ENCODE measurements at regions not wholly inside any gene's neighbourhood (a gene's known extent, or its start where the extent isn't known, plus 50 kb on each side); places are given as distances from the start of the nearest gene placed in this dataset.

DNA sequence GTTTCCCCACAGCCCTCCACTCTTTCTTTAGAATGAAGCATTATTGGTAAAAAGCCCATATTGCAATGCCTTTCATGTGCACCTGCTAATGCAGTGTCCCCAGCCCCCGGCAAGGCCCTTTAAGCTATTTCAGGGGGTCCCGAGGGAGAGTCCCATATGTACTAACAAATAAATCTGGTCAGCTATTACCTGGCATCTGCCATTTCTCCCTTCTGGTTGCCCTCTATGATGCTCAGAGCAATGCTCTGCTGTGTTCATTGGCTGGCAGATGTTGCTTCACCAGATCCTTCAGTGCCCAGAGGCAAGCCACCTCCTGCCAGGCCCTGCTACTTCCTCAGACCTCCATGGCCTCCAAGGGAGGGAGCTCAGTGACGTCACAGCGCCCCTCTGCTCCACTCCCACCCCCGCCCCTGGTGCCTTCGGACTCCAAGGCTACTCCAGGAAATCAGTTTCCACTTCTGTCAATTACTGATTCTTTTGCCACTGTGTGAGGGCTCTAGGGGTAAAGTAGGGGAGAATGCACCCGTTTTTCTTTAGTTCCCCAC, 201.1 kb upstream of the GLRA1 start:
- Histone ChIP-seq H3K27ac (ENCODE audit: insufficient read depth in 1 of 2, low read depth in 1 of 2, low read length in 2 of 2, poor library complexity in 1 of 2, severe bottlenecking in 2 of 2) (no peak overlapping the region), H3K27me3 (replicated peaks in 2 of 5; ENCODE audit: control insufficient read depth in 4 of 5, insufficient read depth in 5 of 5, low read length in 4 of 5) (no peaks in the 10 kb centered on the region), H3K4me3 (ENCODE audit: control insufficient read depth in 1 of 7, extremely low read depth in 1 of 7, insufficient read depth in 4 of 7, low read depth in 2 of 7, low read length in 6 of 7) (no peak overlapping the region), H3K36me3 (ENCODE audit: control insufficient read depth in 4 of 4, insufficient read depth in 4 of 4, low read length in 3 of 4) (no peaks in the 10 kb centered on the region), H3K9me3 (ENCODE audit: control extremely low read depth in 1 of 5, control insufficient read depth in 4 of 5, insufficient read depth in 2 of 5, low read depth in 1 of 5, low read length in 4 of 5) (no peaks in the 10 kb centered on the region), H3K4me1 (ENCODE audit: control extremely low read depth in 1 of 4, control insufficient read depth in 4 of 4, insufficient read depth in 4 of 4, low read length in 3 of 4) (no peaks in the 10 kb centered on the region)
- ChIA-PET POLR2A (no interaction called here), CTCF (interaction anchor here (1.0 kb wide), 1 partner anchor 27 kb away, joined by 5 read pairs; no protein-coding TSS in a partner anchor)
- no peak for DNase-seq
- WGBS (ENCODE audit: insufficient coverage) = 58% methylated on average over 6 of the region's 7 CpGs

DNA sequence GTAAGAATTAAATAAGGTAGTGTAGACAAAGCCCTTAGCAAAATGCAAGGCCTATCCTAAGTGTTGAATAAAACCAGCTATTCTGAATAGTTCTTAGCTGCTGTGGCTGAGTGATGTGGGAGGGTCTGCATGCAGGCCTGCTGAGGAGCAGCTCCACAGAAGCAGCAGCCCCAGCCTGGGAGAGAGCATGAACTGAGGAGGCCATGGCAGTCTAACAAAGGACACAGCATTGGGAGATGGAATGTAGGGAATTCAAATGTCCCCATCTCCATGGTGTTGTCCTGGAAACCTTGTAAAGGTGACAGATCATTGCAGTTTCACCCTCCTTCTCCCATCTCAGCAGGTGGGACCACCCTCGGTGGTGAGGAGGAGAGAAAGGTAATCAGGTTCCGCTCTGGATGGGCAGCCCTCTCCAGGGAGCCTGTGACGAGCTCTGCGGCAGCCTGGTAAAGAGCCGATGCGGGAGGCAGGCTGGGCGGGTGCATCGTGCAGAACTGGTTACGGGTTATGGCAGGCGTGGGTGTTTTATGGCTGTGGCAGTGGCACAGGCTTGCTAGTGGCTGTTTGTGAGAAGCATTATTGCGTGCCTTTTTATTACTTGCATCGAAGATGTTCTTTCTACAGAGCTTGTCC, 199.9 kb upstream of the GLRA1 start:
- Histone ChIP-seq H3K9me3 (ENCODE audit: control extremely low read depth in 1 of 5, control insufficient read depth in 4 of 5, insufficient read depth in 2 of 5, low read depth in 1 of 5, low read length in 4 of 5) (no peaks in the 10 kb centered on the region), H3K27me3 (replicated peaks in 2 of 5; ENCODE audit: control insufficient read depth in 4 of 5, insufficient read depth in 5 of 5, low read length in 4 of 5) (no peaks in the 10 kb centered on the region), H3K27ac (ENCODE audit: insufficient read depth in 1 of 2, low read depth in 1 of 2, low read length in 2 of 2, poor library complexity in 1 of 2, severe bottlenecking in 2 of 2) (no peak overlapping the region), H3K4me1 (ENCODE audit: control extremely low read depth in 1 of 4, control insufficient read depth in 4 of 4, insufficient read depth in 4 of 4, low read length in 3 of 4) (no peaks in the 10 kb centered on the region), H3K4me3 (ENCODE audit: control insufficient read depth in 1 of 7, extremely low read depth in 1 of 7, insufficient read depth in 4 of 7, low read depth in 2 of 7, low read length in 6 of 7) (no peak overlapping the region), H3K36me3 (ENCODE audit: control insufficient read depth in 4 of 4, insufficient read depth in 4 of 4, low read length in 3 of 4) (no peaks in the 10 kb centered on the region)
- ChIA-PET CTCF (no interaction called here), POLR2A (no interaction called here)
- DNase-seq = no peak
- 92% methylated on average over 11 of the region's 12 CpGs for WGBS (ENCODE audit: insufficient coverage)

DNA sequence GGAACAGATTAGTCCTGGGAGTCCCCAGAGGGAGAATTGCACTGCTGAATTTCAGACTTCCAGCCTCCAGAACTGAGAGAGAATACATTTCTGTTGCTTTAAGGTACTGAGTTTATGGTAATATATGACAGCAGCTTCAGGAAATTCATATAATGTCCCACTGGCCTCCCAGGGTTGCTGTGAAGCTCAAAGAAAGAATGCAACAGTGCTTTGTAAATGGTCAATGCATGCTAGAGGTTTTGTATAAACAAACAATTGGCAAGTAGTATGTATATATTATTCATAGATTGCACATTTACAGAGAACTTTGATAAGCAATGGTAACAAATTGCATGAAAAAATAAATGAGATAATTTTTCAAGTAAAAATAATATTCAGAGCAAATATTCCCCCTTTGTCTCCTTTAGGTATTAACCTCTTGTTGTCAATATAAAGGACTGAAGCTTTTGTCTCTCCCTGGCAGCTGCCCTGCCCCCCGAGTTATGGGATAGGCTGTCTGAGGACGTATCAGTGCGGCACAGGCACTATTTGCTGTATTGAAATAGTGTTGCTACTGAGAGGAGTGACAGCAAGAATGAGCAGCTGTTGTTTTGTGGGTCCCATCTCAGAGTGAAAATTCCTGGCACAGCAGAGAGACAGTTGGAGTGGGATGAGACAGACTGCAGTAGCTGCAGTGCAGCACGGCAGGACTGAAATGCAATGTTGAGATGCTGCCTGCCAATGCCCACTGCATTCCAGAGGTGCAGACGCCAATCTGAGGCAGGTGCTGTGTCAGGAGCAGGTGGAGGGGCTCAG, 194.2 kb upstream of the GLRA1 start:
- DNase-seq = no peak
- WGBS (ENCODE audit: insufficient coverage) = 82% methylated on average over 3 of the region's 5 CpGs
- no peak overlapping the region for H3K27ac ChIP-seq (ENCODE audit: insufficient read depth in 1 of 2, low read depth in 1 of 2, low read length in 2 of 2, poor library complexity in 1 of 2, severe bottlenecking in 2 of 2)
- ChIA-PET CTCF (no interaction called here), POLR2A (no interaction called here)
- H3K4me1 ChIP-seq (ENCODE audit: control extremely low read depth in 1 of 4, control insufficient read depth in 4 of 4, insufficient read depth in 4 of 4, low read length in 3 of 4) = no peaks in the 10 kb centered on the region
- no peak overlapping the region for H3K4me3 ChIP-seq (ENCODE audit: control insufficient read depth in 1 of 7, extremely low read depth in 1 of 7, insufficient read depth in 4 of 7, low read depth in 2 of 7, low read length in 6 of 7)
- H3K9me3 ChIP-seq (ENCODE audit: control extremely low read depth in 1 of 5, control insufficient read depth in 4 of 5, insufficient read depth in 2 of 5, low read depth in 1 of 5, low read length in 4 of 5) = no peaks in the 10 kb centered on the region
- no peaks in the 10 kb centered on the region for H3K27me3 ChIP-seq (replicated peaks in 2 of 5; ENCODE audit: control insufficient read depth in 4 of 5, insufficient read depth in 5 of 5, low read length in 4 of 5)
- H3K36me3 ChIP-seq (ENCODE audit: control insufficient read depth in 4 of 4, insufficient read depth in 4 of 4, low read length in 3 of 4) = no peaks in the 10 kb centered on the region

DNA sequence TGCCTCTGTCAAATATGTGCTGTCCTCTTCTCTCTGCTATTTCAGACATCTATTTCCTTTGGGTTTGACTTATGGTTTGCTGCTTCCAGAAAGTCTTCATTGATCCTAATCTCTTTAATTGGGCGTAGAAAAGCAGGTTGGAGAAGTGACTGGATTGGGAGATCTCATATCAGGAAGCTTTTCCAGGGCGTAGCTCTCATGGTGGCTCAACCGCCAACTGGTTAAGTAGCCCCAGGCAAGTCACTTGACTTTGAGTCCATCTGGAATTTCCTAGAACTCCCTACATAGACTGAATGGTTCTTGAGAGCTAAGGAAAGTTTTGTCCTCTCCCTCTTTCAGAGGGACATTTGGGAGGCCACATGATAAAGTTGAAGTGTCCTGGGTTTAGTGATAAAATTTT, 192.3 kb upstream of the GLRA1 start:
- no peaks in the 10 kb centered on the region for H3K9me3 ChIP-seq (ENCODE audit: control extremely low read depth in 1 of 5, control insufficient read depth in 4 of 5, insufficient read depth in 2 of 5, low read depth in 1 of 5, low read length in 4 of 5)
- no peaks in the 10 kb centered on the region for H3K36me3 ChIP-seq (ENCODE audit: control insufficient read depth in 4 of 4, insufficient read depth in 4 of 4, low read length in 3 of 4)
- WGBS (ENCODE audit: insufficient coverage) = 100% methylated on average over 3 of the region's 3 CpGs
- no peaks in the 10 kb centered on the region for H3K4me1 ChIP-seq (ENCODE audit: control extremely low read depth in 1 of 4, control insufficient read depth in 4 of 4, insufficient read depth in 4 of 4, low read length in 3 of 4)
- H3K4me3 ChIP-seq (ENCODE audit: control insufficient read depth in 1 of 7, extremely low read depth in 1 of 7, insufficient read depth in 4 of 7, low read depth in 2 of 7, low read length in 6 of 7) = no peak overlapping the region
- ChIA-PET POLR2A (no interaction called here), CTCF (no interaction called here)
- DNase-seq = no peak
- no peaks in the 10 kb centered on the region for H3K27me3 ChIP-seq (replicated peaks in 2 of 5; ENCODE audit: control insufficient read depth in 4 of 5, insufficient read depth in 5 of 5, low read length in 4 of 5)
- H3K27ac ChIP-seq (ENCODE audit: insufficient read depth in 1 of 2, low read depth in 1 of 2, low read length in 2 of 2, poor library complexity in 1 of 2, severe bottlenecking in 2 of 2) = no peak overlapping the region

DNA sequence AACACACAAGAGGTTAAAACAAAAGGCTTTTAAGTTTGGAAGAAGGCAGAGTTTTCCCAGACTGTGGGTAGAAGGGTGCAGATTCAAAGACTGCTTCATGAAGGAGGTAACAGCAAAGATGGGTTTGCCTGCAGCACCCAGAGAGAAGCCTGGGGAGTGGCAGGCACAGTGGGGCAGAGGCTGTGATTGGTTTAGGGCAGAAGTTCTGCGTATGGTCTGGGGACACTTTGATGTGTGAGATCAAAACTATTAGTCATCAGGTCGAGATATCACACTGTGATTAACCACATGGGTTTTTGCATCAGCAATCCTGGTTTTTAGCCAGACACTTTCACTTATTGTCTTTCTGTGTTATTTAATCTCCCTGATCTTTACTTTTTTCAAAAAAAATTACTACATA, 188.8 kb upstream of the GLRA1 start:
- no peaks in the 10 kb centered on the region for H3K27me3 ChIP-seq (replicated peaks in 2 of 5; ENCODE audit: control insufficient read depth in 4 of 5, insufficient read depth in 5 of 5, low read length in 4 of 5)
- no peak overlapping the region for H3K27ac ChIP-seq (ENCODE audit: insufficient read depth in 1 of 2, low read depth in 1 of 2, low read length in 2 of 2, poor library complexity in 1 of 2, severe bottlenecking in 2 of 2)
- no peaks in the 10 kb centered on the region for H3K9me3 ChIP-seq (ENCODE audit: control extremely low read depth in 1 of 5, control insufficient read depth in 4 of 5, insufficient read depth in 2 of 5, low read depth in 1 of 5, low read length in 4 of 5)
- 100% methylated on average over 2 of the region's 2 CpGs for WGBS (ENCODE audit: insufficient coverage)
- H3K4me1 ChIP-seq (ENCODE audit: control extremely low read depth in 1 of 4, control insufficient read depth in 4 of 4, insufficient read depth in 4 of 4, low read length in 3 of 4) = no peaks in the 10 kb centered on the region
- CTCF ChIA-PET = no interaction called here
- H3K36me3 ChIP-seq (ENCODE audit: control insufficient read depth in 4 of 4, insufficient read depth in 4 of 4, low read length in 3 of 4) = no peaks in the 10 kb centered on the region
- H3K4me3 ChIP-seq (ENCODE audit: control insufficient read depth in 1 of 7, extremely low read depth in 1 of 7, insufficient read depth in 4 of 7, low read depth in 2 of 7, low read length in 6 of 7) = no peak overlapping the region
- POLR2A ChIA-PET = no interaction called here
- DNase-seq = no peak

DNA sequence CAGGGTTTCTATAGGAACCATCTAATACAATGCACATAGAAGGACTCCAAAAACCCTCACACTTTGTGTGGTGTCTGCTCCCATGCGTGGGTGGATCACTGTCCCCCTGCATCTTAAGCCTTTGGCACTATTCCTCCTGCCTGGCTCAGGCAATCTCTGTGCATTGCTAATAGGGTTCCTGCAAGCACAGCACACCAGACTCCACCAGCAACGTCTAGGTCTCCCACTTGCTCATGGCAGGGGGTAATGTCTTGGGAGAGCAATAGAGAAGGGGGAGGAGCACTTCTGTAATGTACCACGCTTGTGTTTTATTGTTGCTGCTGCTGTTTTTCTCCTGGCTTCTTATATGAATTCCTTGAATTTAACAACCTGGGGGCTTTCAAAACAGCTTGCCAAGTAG, 182.6 kb upstream of the GLRA1 start:
- ChIA-PET POLR2A (no interaction called here), CTCF (no interaction called here)
- no peaks in the 10 kb centered on the region for H3K27me3 ChIP-seq (replicated peaks in 2 of 5; ENCODE audit: control insufficient read depth in 4 of 5, insufficient read depth in 5 of 5, low read length in 4 of 5)
- H3K27ac ChIP-seq (ENCODE audit: insufficient read depth in 1 of 2, low read depth in 1 of 2, low read length in 2 of 2, poor library complexity in 1 of 2, severe bottlenecking in 2 of 2) = no peak overlapping the region
- no peaks in the 10 kb centered on the region for H3K9me3 ChIP-seq (ENCODE audit: control extremely low read depth in 1 of 5, control insufficient read depth in 4 of 5, insufficient read depth in 2 of 5, low read depth in 1 of 5, low read length in 4 of 5)
- no peaks in the 10 kb centered on the region for H3K4me1 ChIP-seq (ENCODE audit: control extremely low read depth in 1 of 4, control insufficient read depth in 4 of 4, insufficient read depth in 4 of 4, low read length in 3 of 4)
- H3K36me3 ChIP-seq (ENCODE audit: control insufficient read depth in 4 of 4, insufficient read depth in 4 of 4, low read length in 3 of 4) = no peaks in the 10 kb centered on the region
- WGBS (ENCODE audit: insufficient coverage) = 67% methylated on average over 1 of the region's 3 CpGs
- no peak overlapping the region for H3K4me3 ChIP-seq (ENCODE audit: control insufficient read depth in 1 of 7, extremely low read depth in 1 of 7, insufficient read depth in 4 of 7, low read depth in 2 of 7, low read length in 6 of 7)
- no peak for DNase-seq

DNA sequence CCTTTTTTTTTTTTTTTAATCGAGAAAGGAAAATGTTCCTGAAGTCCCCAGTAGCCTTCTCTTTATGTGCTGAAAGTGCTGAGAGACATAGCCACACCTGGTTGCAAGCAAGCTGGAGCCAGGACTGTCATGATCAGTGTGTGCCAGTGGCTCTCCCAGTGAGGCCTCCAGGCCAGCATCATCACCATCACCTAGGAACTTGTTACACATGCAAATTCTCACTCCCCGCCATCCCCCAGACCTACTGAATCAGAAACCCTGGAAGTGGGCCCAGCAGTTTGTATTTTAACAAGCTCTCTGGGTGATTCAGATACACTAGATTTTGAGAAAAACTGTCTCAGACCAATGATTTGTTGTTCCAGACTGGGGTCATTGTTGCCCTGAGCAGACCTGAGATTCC, 181.9 kb upstream of the GLRA1 start:
- H3K4me3 ChIP-seq (ENCODE audit: control insufficient read depth in 1 of 7, extremely low read depth in 1 of 7, insufficient read depth in 4 of 7, low read depth in 2 of 7, low read length in 6 of 7) = no peak overlapping the region
- DNase-seq = no peak
- no peaks in the 10 kb centered on the region for H3K27me3 ChIP-seq (replicated peaks in 2 of 5; ENCODE audit: control insufficient read depth in 4 of 5, insufficient read depth in 5 of 5, low read length in 4 of 5)
- H3K4me1 ChIP-seq (ENCODE audit: control extremely low read depth in 1 of 4, control insufficient read depth in 4 of 4, insufficient read depth in 4 of 4, low read length in 3 of 4) = no peaks in the 10 kb centered on the region
- ChIA-PET POLR2A (no interaction called here), CTCF (no interaction called here)
- H3K27ac ChIP-seq (ENCODE audit: insufficient read depth in 1 of 2, low read depth in 1 of 2, low read length in 2 of 2, poor library complexity in 1 of 2, severe bottlenecking in 2 of 2) = no peak overlapping the region
- no peaks in the 10 kb centered on the region for H3K36me3 ChIP-seq (ENCODE audit: control insufficient read depth in 4 of 4, insufficient read depth in 4 of 4, low read length in 3 of 4)
- 100% methylated on average over 1 of the region's 2 CpGs for WGBS (ENCODE audit: insufficient coverage)
- H3K9me3 ChIP-seq (ENCODE audit: control extremely low read depth in 1 of 5, control insufficient read depth in 4 of 5, insufficient read depth in 2 of 5, low read depth in 1 of 5, low read length in 4 of 5) = no peaks in the 10 kb centered on the region
